NCI-H460 (cell line): ENCODE measurements at regions not wholly inside any gene's neighbourhood (a gene's known extent, or its start where the extent isn't known, plus 50 kb on each side); places are given as distances from the start of the nearest gene placed in this dataset.

ENCODE experiments used
- DNase-seq: peaks from one replicate; pipeline ENCODE4 v3.0.0-alpha.2; 2016; ENCODE audit warnings: low read depth; ENCODE audit errors: extremely low read depth

DNA sequence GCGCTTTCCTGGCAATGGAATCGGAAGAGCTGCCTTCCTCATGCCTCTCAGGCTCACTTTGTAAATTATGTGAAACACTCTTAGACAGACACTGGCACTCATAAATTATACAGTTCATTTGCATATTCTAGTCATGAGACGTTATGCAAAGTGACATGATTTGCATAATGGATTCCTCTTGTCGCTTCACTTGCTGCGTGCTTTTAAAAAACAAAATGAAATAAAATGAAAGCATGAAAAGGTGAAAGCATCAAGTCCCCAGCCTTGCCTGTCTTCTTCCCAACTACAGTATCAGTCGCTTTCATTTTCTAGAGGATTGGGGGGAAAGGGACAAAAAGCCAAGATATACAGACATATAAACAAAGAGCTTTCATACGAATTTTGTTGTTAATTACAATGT is 252.8 kb upstream of the PMFBP1 start:
- no peak for DNase-seq

DNA sequence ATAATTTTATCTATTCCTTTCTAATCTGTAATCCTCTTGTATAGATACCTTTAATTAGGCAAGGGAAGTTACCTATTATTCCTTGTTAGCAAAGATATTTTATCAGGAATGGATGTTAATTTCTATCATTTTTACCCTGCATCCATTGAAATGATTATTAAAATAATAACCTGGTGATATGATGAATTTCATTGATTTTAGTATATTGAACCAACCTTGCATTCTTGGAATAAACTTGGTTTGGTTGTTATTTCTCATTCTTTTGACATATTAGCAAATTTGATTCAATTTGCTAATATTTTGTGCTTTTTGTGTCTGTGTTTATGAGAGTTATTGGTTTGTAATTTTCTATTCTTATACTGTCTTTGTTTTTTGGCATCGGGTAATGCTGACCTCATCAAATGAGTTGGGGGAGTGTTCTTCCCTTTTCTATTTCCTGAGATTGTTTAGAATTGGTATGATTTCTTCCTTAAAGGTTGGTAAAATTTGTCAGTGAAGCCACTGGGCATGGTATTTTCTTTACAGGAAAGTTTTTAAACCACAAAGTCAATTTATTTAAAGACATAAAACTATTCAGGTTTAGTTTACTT is 250.4 kb upstream of the PMFBP1 start:
- DNase-seq = no peak

DNA sequence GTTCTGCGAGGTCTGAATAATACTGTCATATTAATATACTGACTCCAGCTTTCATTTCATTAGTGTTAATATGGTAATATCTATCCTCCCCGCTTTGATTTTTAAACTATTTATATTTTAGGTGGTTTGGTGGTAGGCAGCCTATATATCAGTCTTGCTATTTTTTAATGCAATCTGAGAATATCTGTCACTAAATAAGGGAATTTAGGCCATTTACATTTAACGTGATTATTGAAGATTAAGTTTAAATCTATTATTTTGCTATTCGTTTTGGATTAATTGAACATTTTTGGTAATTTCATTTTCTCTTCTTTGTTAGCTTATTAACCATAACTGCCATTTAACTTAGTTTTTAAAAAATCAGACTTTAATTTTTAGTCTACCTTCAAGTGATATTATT is 247.7 kb upstream of the PMFBP1 start:
- no peak for DNase-seq

DNA sequence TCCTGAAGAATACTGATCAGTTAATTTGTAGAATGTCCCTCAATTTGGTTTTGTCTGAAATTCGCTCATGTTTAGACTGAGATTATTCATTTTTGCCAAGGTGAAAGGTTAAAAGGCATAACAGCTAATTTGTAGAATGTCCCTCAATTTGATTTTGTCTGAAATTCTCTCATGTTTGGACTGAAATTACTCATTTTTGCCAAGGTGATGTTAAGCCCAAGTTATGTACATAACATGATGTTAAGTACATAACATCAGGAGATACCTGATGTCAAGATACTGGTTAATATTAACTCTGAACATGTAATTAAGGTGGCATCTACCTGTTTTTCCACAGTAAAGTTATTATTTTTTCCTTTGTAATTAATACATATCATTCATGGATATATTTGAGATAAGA is 243.4 kb upstream of the PMFBP1 start:
- no peak for DNase-seq

DNA sequence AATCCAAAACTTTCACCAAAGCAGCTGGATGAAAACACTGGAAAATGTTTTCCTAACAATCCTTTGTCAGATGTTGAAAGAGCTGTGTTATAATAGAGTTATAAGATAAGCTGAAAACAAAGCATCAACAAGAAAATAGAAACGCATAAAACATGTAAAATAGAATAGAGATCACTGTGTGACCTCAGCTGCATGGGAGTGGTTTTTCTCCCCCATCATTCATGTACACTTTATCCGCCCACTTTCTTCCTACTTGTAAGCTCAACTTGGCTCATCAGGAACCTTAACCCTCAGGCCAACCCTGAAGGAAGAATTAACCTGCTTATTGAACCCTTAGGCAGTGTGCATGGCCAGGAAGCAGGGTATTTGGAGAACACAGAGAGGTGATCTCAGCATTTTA is 238.5 kb upstream of the PMFBP1 start:
- DNase-seq = no peak

DNA sequence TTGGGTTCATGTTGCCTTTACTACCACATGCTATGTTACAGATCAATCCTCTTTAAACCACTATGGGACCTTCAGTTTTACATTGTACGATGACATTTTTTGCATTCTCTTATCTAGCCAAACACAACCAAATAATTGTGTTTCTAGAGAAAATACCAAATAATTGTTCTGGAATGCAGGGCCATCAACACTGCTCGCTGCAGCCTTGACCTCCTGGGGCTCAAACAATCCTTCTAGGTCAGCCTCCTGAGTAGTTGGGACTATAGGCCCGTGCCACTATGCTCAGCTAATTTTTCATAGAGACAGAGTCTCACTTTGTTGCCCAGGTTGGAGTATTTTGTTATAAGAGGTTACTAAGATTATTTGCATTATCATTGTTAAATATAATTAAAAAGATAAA is 237.5 kb upstream of the PMFBP1 start:
- no peak for DNase-seq

DNA sequence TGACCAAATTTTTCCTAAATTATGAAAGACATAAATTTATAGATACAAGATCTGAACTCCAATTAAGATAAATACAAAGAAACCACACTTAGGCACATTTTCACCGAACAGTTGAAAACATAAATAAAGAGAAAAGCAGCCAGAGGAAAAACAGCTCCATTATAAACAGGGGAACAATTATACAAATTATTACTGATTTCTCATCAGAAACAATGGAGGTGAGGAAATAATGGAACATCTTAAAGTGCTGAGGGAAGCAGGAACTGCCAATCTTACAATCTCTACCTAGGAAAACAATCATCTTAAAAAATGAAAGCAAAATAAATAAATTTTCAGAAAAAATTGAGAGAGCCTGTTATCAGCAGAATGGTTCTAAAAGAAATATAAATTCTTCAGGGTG is 234.4 kb upstream of the PMFBP1 start:
- no peak for DNase-seq

DNA sequence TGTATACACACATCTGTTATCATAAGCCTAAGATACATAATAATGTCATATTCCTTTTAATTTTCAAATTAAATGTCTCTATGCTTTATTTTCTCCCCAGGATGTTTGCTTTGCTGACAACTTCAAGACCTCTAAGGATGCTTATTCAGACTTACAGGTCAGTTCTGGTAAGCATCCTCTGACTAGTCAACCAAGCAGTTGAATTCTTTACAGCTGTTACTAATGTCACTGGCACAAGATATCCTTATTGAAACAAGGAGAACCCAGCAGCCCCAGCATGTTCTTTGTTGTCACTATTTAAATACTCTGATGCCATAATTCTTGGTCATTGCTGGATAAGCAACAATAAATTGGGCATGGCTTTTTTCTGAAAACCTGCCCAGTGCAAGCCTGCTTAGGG is 232.3 kb upstream of the PMFBP1 start:
- no peak for DNase-seq

DNA sequence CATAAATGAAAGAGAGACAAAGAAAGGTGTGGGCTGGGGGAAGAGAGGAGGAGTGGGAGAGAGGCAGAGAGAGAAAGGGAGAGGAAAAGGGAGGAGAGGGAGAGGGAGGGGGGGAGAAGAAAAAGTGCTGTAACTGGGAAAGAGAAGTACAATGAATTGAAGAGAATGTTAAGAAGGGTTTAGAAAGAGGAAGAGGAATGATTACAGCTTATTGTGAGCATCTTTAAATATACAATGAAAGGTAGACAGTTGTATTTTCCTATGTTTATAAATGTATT is 229.1 kb upstream of the PMFBP1 start:
- DNase-seq = no peak

DNA sequence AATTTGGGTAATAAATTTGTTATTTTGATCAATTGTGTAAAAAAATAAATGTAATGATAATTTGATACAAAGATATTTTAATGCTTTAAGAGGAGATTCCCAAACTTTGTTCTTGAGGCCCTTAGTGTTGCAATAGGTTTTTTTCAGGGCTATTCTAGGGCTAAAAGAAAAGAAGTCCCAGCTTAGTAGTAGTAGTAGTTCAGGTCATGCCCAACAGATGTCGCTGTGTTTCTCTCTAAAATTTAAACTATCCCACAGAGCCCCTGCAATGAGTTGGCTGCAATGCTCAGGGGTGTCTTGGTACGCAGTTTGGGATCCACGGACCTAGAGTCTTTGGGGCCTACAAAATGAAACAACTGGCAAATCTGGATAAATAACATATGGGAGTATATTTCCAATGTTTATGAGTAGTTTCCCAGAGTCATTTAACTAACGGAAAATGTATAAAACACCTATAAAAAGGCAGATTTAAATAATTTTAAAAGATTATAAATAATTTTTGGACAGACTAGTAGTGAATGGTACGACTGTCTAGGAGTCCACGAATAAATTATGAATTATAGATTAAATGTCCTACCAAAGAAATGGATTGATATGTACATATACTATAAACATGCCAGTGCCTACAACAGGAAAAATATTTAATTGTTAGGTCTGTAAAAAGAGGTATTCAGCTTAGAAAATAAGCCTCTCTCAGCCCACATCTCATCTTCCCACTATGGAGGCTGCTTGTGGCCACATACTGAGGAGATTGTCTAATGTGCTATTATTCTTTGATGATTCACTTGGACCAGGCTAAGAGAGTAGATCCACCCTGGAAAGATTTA is 228.5 kb upstream of the PMFBP1 start:
- peak; percentile 45 for DNase-seq

DNA sequence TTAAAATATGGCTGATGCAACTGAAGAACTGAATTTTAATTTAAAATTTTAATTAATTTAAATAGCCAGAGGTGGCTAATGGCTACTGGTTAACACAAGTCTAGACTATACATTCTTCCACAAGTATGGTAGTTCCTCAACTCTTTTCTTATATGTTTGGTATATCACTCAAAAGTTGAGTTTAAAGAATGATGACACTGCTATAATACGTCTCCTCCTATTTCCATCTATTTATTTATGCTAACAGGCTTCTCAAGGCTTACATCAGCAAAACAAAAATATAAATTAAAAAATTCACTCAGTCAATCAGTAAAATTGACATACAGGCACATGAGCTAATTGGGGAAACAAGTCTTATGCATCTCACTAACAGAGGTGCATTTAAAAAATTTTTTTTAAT is 227.9 kb upstream of the PMFBP1 start:
- DNase-seq = no peak

DNA sequence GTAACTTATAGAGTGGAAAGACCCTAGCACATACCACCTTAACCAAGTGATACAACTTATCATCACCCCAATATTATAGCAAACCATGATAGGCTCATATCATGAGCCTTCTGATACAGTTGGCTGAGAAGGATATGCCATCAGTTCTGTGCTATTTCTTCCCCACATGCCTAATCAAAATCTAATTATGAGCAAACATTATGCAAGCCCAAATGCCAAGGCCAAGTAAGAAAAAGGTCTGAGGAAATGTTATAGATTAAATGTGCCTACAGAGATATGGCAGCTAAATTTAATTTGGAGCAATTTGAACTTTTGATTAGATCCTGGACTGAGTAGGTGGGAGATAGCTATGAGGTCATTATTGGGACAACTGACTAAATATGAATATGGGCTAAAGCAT is 225.9 kb upstream of the PMFBP1 start:
- DNase-seq = no peak

DNA sequence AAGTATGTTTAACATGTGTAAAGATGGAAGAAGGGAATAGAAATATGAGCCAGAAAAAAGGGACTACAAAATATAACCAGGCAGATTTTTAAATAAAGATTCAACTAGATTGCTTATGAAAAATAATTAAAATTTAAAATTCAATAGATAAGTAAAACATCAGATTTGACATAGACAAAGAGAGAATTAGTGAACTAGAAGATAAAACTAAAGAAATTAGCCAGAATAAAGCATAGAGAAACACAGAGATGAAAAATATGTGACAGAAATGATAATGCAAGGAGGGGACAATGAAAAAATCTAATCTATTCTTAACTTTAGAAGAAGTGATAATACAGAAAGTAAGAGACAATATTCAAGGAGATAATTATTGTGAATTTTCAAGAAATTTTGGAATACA is 222.6 kb upstream of the PMFBP1 start:
- no peak for DNase-seq

DNA sequence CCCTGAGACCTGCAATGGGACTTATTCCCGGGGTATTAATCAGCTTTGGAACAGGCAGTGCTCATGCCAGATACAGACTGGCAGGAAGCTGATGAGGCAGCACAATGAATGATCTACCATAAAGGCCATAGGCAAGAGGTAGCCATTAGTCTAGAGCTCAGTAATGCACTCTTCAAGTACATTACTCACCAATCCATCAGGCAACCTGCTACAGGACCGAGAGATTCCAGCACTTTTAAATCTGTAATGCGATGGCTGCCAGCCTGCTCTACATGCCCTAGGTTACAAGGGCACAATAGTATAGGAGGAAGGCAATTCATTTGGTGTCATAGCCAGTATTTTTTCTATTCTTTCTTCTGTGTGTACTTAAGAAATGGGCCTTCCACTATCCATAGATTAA is 217.8 kb upstream of the PMFBP1 start:
- no peak for DNase-seq

DNA sequence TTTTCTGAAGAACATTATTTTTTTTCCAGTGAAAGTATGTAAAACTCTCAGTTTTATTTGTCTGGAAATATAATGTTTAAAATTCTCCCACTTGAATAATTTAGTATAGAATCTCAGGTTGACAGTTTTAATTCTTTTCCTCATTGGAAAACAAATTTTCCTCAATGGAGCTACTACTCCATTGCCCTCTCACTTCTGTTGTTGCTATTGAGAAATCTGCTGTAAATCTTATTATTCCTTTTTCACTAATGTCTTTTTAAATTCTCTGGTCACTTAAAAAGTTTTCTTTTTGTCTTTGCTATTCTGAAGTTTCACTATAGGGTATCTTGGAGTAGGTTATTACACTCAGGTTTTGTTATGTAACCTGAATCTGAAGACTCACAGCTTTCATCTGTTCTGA is 216.1 kb upstream of the PMFBP1 start:
- no peak for DNase-seq

DNA sequence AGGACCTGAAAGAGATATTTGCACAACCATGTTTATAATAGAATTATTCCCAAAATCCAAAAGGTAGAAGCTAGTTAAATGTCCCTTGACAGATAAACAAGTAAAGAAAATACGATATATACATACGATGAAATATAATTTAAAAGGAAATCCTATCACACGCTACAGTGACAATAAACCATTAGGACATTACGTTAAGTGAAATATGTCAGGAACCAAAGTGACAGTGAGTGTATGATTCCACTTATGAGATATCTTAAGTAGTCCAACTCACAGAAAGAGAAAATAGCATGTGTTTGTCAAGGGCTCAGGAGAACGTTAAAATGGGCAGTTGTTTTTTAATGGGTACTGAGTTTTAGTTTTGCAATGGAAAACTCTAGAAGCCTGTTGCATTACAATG is 212.7 kb upstream of the PMFBP1 start:
- DNase-seq = no peak

DNA sequence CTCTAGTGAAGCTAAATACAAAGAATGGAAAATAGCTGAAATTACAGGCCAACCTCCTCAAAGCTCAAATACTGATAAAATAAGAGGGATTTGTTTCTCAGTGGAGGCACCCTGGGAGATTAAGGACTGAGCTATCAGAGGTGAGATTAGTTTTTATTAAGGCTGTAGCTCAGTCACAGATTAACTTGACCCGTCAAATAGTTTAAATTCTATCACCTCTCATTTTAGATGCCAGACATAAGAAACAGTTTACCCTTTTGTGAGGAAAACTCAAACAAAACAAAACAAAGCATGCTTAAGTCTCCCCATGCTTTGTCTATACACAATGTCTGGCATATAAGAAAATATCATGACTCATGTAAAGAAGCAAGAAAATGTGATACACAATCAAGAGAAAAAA is 208.3 kb upstream of the PMFBP1 start:
- DNase-seq = no peak

DNA sequence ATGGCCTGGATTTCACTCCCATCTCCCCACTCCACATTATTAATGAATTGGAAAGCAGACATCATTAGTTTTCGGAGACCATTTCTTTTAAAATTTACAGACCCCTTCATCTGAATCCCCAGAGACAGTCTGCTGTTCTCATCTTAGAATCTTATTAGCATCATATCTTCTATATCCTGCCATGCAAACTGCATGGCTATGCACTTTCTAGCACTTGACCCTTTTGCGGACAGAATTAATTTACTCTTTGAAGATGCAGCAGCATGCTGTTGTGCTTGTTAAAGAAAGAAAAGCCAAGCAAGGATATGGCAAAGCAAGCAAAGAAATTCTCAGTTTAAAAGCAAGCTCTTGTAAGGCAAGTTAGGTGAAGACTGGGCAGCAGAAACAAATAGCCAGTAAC is 201.2 kb upstream of the PMFBP1 start:
- no peak for DNase-seq

DNA sequence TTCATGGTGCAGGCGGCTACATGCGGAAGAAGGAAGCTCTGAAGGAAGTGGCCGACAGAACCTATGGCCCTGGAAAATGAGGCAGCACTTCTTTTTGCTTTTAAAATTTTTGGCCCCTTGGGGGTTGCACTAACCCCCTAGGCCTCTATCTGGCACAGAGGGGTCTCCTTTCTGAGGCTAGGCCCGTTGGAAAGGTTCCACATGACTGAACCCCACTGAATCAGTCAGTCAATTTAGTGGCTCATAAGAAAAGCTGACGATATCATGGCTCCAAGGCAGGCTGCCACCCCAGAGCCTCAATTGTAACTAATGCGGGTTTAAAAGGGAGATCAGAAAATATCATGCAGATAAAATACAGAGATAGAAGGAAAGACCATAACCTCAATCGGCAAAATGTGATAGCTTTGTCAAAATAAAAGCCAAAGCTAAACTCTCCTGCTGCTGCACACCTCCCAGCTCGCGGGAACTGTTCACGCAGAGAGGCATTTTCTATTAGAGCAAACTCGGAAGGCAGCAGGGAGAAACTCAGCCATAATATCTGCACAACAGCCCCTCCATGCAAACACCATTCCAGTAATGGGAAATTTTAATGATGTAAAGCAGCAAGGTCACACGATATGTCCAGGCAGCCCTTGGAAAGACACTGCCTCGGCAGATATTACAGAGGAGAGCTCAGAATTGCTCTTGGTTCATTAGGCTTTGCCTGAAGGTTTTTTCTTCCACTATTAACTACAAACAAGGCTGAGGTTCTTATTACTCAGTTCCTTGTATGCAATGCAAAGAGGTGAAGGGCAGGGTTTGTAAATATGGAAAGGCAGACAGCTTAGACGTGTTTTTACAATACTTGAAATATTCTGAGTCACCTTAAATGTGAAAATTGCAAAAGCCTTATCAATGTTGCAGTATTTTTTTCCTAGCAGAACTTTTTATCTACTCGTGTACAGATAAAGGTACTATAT is 200.4 kb upstream of the PMFBP1 start:
- no peak for DNase-seq

DNA sequence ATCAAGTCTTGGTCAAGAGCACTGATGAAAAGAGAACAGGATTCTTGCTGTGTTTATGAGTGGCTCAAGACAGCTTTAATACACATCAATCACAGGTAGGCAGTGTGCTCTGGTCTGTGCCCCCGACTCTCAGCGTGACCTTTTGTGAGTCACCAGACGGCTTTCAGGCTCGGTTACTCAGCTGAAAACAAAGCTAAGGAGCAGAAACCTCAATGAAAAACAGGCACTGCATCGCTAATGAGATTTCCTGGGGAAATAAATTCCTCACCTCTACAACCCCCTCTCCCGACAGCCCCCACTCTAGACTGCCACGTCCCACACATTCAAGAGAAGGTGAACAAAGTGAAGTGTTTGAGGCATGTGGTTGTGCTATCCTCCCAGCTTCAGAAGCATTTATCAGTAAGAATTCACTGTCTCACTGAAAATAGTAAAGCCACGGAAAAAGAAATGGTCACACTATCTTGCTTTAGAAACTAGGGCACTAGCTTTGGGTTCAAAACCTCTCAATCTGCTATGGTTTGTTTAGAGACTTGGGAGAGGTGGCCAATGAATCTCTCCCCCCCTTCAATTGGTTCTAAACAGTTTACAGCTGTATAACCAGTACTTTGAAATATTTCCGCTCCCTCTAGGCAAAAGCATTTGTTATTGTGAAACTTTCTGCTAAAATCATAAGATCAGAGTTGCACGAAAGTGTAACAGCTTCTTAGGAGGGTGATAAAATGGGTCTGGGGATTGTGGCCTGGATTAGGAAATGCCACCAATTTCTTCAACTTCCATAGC is 199.5 kb upstream of the PMFBP1 start:
- DNase-seq = no peak

DNA sequence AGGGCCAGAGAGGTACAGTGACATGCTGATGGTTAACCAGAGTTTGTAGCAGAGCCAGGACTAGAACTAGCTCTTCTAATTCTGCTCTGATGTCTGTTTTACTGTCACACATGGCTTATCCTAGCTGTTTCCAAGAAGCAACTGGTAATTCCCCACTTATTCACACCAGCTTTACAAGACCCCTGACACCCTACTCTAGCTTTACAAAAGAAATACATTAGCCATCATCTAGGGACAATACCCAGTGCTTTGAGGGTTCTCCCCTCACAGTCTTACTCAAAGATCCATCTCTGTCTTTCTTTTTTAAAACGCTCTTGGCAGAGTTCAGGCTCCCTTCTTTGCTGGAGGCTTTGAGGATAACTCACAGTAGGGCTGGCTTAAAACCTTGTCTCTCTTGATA is 197.3 kb upstream of the PMFBP1 start:
- no peak for DNase-seq
